Osteocyte (in vitro differentiated cells): ENCODE measurements at regions not wholly inside any gene's neighbourhood (a gene's known extent, or its start where the extent isn't known, plus 50 kb on each side); places are given as distances from the start of the nearest gene placed in this dataset.

ENCODE experiments used
- DNase-seq: peaks from one replicate; pipeline ENCODE4 v3.0.0; 2021; ENCODE audit warnings: mixed read lengths; ENCODE audit not compliant: unreplicated experiment; ENCODE audit errors: extremely low spot score
- H3K27ac Mint-ChIP-seq: one replicate; pipeline ENCODE4 v1.8.0; 2021; ENCODE audit warnings: mild to moderate bottlenecking, mixed read lengths; ENCODE audit not compliant: unreplicated experiment
- H3K27me3 Mint-ChIP-seq: one replicate; pipeline ENCODE4 v1.8.0; 2021; ENCODE audit warnings: mixed read lengths; ENCODE audit not compliant: unreplicated experiment
- H3K36me3 Mint-ChIP-seq: one replicate; pipeline ENCODE4 v1.8.0; 2021; ENCODE audit warnings: mixed read lengths; ENCODE audit not compliant: unreplicated experiment
- H3K4me1 Mint-ChIP-seq: one replicate; pipeline ENCODE4 v1.8.0; 2021; ENCODE audit warnings: mixed read lengths; ENCODE audit not compliant: unreplicated experiment
- H3K4me3 Mint-ChIP-seq: one replicate; pipeline ENCODE4 v1.8.0; 2021; ENCODE audit warnings: mild to moderate bottlenecking, moderate library complexity, mixed read lengths; ENCODE audit not compliant: unreplicated experiment
- H3K9me3 Mint-ChIP-seq: one replicate; pipeline ENCODE4 v1.8.0; 2021; ENCODE audit warnings: mixed read lengths; ENCODE audit not compliant: unreplicated experiment
- CTCF ChIP-seq: fragments of 200-600 bp; sonication (generic); IDR thresholded peaks from 2 replicates; pipeline ENCODE4 v1.5.0; 2021; ENCODE audit warnings: antibody characterized with exemption, mild to moderate bottlenecking, moderate library complexity

- Mint-ChIP-seq H3K4me1 (no peaks in the 10 kb centered on the region), H3K36me3 (no peaks in the 10 kb centered on the region), H3K27ac (no peak overlapping the region), H3K27me3 (no peaks in the 10 kb centered on the region), H3K4me3 (no peak overlapping the region), H3K9me3 (peaks cover 10% of the 10 kb centered on the region)
- TF ChIP-seq CTCF = no peak
- DNase-seq = no peak
These were observed 638.3 kb upstream of the GRIA3 start for GRCh38 chrX:122545778-122546177.

- Mint-ChIP-seq H3K9me3 (peaks cover 15% of the 10 kb centered on the region), H3K36me3 (no peaks in the 10 kb centered on the region), H3K4me1 (no peaks in the 10 kb centered on the region), H3K27me3 (no peaks in the 10 kb centered on the region), H3K4me3 (no peak overlapping the region), H3K27ac (no peak overlapping the region)
- no peak for DNase-seq
- no peak for TF ChIP-seq CTCF
These were observed 637.8 kb upstream of the GRIA3 start for GRCh38 chrX:122546269-122546668.

- H3K36me3 Mint-ChIP-seq = no peaks in the 10 kb centered on the region
- no peaks in the 10 kb centered on the region for H3K27me3 Mint-ChIP-seq
- H3K27ac Mint-ChIP-seq = no peak overlapping the region
- H3K9me3 Mint-ChIP-seq = peaks cover 37% of the 10 kb centered on the region
- no peaks in the 10 kb centered on the region for H3K4me1 Mint-ChIP-seq
- no peak for TF ChIP-seq CTCF
- H3K4me3 Mint-ChIP-seq = no peak overlapping the region
- DNase-seq = no peak
These were observed 631.7 kb upstream of the GRIA3 start for GRCh38 chrX:122552286-122552800.

GRCh38 chrX:122555925-122556324, 628.2 kb upstream of the GRIA3 start:
- Mint-ChIP-seq H3K4me3 (no peak overlapping the region), H3K27me3 (no peaks in the 10 kb centered on the region), H3K27ac (no peak overlapping the region), H3K36me3 (no peaks in the 10 kb centered on the region), H3K9me3 (peaks cover 66% of the 10 kb centered on the region), H3K4me1 (no peaks in the 10 kb centered on the region)
- TF ChIP-seq CTCF = no peak
- DNase-seq = no peak

- peaks cover 62% of the 10 kb centered on the region for H3K9me3 Mint-ChIP-seq
- TF ChIP-seq CTCF = no peak
- no peaks in the 10 kb centered on the region for H3K36me3 Mint-ChIP-seq
- H3K4me3 Mint-ChIP-seq = no peak overlapping the region
- H3K4me1 Mint-ChIP-seq = no peaks in the 10 kb centered on the region
- no peak for DNase-seq
- no peak overlapping the region for H3K27ac Mint-ChIP-seq
- H3K27me3 Mint-ChIP-seq = no peaks in the 10 kb centered on the region
These were observed 618.1 kb upstream of the GRIA3 start for GRCh38 chrX:122565952-122566351.
